A549 (cell line): ENCODE measurements at regions not wholly inside any gene's neighbourhood (a gene's known extent, or its start where the extent isn't known, plus 50 kb on each side); places are given as distances from the start of the nearest gene placed in this dataset.

Experiments used
- ATAC-seq, 2 experiments: fragments of 200-7000 bp in 1 of 2; fragments of >200 bp in 1 of 2; cut with Nextera tagmentation in 1 of 2; cut with Tn5 transposase in 1 of 2; 3 replicates each; pipeline versions ENCODE4 v1.8.0 to v1.9.1; 2018 to 2020; ENCODE audit warnings: mild to moderate bottlenecking in 1 of 2, moderate library complexity in 1 of 2
- CTCF ChIA-PET: fragments of 300-600 bp; sonication (Branson Sonifier 250); formaldehyde crosslinking; extraction: SDS; loops from one replicate; lab custom pipeline; 2021; ENCODE audit warnings: antibody characterized with exemption, inconsistent platforms; lab: Yijun Ruan, JAX
- POLR2A ChIA-PET: fragments of 350-600 bp; formaldehyde crosslinking; extraction: SDS; loops from one replicate; lab custom pipeline; 2021; ENCODE audit warnings: antibody characterized with exemption, inconsistent platforms; lab: Yijun Ruan, JAX
- DNase-seq, 2 experiments: peaks; one replicate each; pipeline versions ENCODE4 v3.0.0 to v3.0.0-alpha.2; 2011 to 2016; ENCODE audit warnings: low read depth in 1 of 2, low spot score in 1 of 2
- FAIRE-seq: peaks from 2 replicates; lab custom pipeline; 2011; peaks lifted over from hg19 to GRCh38; lab: Jason Lieb, UNC
- H3K27ac ChIP-seq, 2 experiments: fragments of >200 bp; sonication (Bioruptor Twin); formaldehyde crosslinking; 3 replicates each; pipeline ENCODE4 v1.5.1; 2016 to 2017
- H3K4me1 ChIP-seq: fragments of >200 bp; sonication (Bioruptor Twin); formaldehyde crosslinking; 3 replicates; pipeline ENCODE4 v1.6.1; 2016
- H3K4me2 ChIP-seq: fragments of >200 bp; sonication (Bioruptor Twin); formaldehyde crosslinking; 3 replicates; pipeline ENCODE4 v1.6.1; 2016
- H3K4me3 ChIP-seq: fragments of >200 bp; sonication (Bioruptor Twin); formaldehyde crosslinking; 3 replicates; pipeline ENCODE4 v1.5.1; 2016
- H3K9me3 ChIP-seq: fragments of >200 bp; sonication (Bioruptor Twin); formaldehyde crosslinking; 3 replicates; pipeline ENCODE4 v1.6.1; 2016
- BHLHE40 ChIP-seq: IDR thresholded peaks from 2 replicates; pipeline ENCODE4 v1.6.1; 2012; ENCODE audit warnings: low read depth, low read length, inconsistent platforms
- CTCF ChIP-seq: fragments of >200 bp; sonication (Bioruptor Twin); formaldehyde crosslinking; IDR thresholded peaks from 3 replicates; pipeline ENCODE4 v1.5.1; 2016
- HES2 ChIP-seq: fragments of >200 bp; sonication (Bioruptor Twin); formaldehyde crosslinking; IDR thresholded peaks from 2 replicates; pipeline ENCODE4 v1.6.1; 2016
- HMGXB4 ChIP-seq: fragments of 250-450 bp; sonication (Bioruptor Pico); IDR thresholded peaks from 2 replicates; pipeline ENCODE4 v1.5.0; 2021; ENCODE audit warnings: mild to moderate bottlenecking, moderate library complexity, borderline replicate concordance
- KDM5A ChIP-seq: fragments of 200-600 bp; sonication (generic); IDR thresholded peaks from 2 replicates; pipeline ENCODE4 v1.6.1; 2016; ENCODE audit warnings: antibody characterized with exemption, mild to moderate bottlenecking
- MAFK ChIP-seq: fragments of 450-650 bp; IDR thresholded peaks from 2 replicates; pipeline ENCODE4 v1.6.1; 2014; ENCODE audit not compliant: partially characterized antibody
- MAZ ChIP-seq: fragments of 150-350 bp; IDR thresholded peaks from 2 replicates; pipeline ENCODE4 v1.6.1; 2014; ENCODE audit warnings: antibody characterized with exemption, low read depth, low read length, borderline replicate concordance
- NFE2L2 ChIP-seq: fragments of 150-350 bp; conservative IDR thresholded peaks from 2 replicates; pipeline ENCODE4 v1.6.1; 2014; ENCODE audit warnings: low read length
- NR3C1 ChIP-seq: fragments of >200 bp; sonication (Bioruptor Twin); formaldehyde crosslinking; IDR thresholded peaks from 3 replicates; pipeline ENCODE4 v1.6.1; 2017
- PHF8 ChIP-seq: fragments of 200-600 bp; sonication (generic); IDR thresholded peaks from 2 replicates; pipeline ENCODE4 v1.6.1; 2016; ENCODE audit warnings: low read depth, mild to moderate bottlenecking, antibody characterized with exemption, moderate library complexity, borderline replicate concordance
- POLR2AphosphoS2 ChIP-seq: conservative IDR thresholded peaks from 2 replicates; pipeline ENCODE4 v1.6.1; 2012; ENCODE audit warnings: low read length, improper control_type of control experiment, inconsistent platforms
- RAD21 ChIP-seq, 2 experiments: fragments of >200 bp in 1 of 2; sonication (Bioruptor Twin) in 1 of 2; formaldehyde crosslinking in 1 of 2; IDR thresholded peaks in 1 of 2; conservative IDR thresholded peaks in 1 of 2; 2 replicates in 1 of 2; 3 replicates in 1 of 2; pipeline ENCODE4 v1.6.1; 2012 to 2018; ENCODE audit warnings: inconsistent platforms in 1 of 2
- RCOR1 ChIP-seq: fragments of 150-350 bp; IDR thresholded peaks from 2 replicates; pipeline ENCODE4 v1.6.1; 2014; ENCODE audit warnings: antibody characterized with exemption, low read length, low read depth
- SMC3 ChIP-seq: fragments of >200 bp; sonication (Bioruptor Twin); formaldehyde crosslinking; IDR thresholded peaks from 3 replicates; pipeline ENCODE4 v1.6.1; 2018; ENCODE audit warnings: inconsistent platforms
- SREBF2 ChIP-seq: fragments of 450-650 bp; IDR thresholded peaks from 2 replicates; pipeline ENCODE4 v1.6.1; 2014; ENCODE audit warnings: mild to moderate bottlenecking, moderate library complexity
- ZSCAN20 ChIP-seq: fragments of 250-450 bp; sonication (Bioruptor Pico); IDR thresholded peaks from 2 replicates; pipeline ENCODE4 v1.8.0; 2022; ENCODE audit warnings: mild to moderate bottlenecking, moderate library complexity
- WGBS: methylation state at CpG from one replicate; pipeline ENCODE4 v1.1.6; 2017; ENCODE audit errors: missing lambda C conversion rate; 5-methylcytosine and 5-hydroxymethylcytosine counted together
- TF ChIP-seq, protein P1 (sequence below): fragments of >200 bp; sonication (Bioruptor Twin); formaldehyde crosslinking; IDR thresholded peaks from 3 replicates; pipeline ENCODE4 v1.6.1; 2016

DNA sequence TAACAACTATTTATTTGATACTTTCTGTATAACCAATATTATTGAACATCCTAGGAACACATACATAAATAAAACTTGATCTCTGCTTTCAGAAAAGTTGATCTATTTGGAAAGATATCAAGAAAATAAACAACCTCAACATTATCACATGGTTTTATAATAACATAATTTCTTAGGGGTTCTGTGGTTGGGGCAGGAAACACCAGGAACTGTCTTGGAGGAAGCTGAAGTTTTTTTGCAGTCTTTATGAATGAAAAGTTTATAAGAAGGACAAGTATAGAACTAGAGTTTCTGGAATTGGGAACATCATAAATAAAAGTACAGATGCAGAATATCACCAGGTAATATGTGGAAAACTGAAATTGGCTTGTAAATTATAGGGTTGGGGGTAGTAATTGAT, 296.1 kb downstream of the TAF11L14 start (continued):
- TF ChIP-seq HMGXB4 (CRISPR knock-in tag) (no peak), BHLHE40 (no peak)

DNA sequence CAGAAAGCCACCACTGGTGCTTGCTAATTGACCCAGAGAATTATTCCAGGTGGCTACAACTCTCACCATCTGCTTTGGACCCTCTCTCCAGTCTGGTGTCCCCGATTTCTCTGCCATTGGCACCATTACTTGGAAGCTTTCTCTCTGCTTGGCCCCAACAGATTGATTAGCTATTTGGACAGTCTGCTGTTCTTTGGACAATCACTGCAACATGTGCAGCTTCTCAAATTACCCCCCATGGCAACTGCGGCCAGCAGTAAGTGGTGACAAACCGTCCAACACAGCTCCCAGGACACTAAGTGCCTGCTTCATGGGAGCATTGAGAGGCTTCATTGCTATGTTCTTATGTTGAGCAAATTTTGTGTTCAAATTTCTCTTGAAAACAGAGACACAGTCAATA, 309.8 kb downstream of the TAF11L14 start:
- no peak for ATAC-seq
- Histone ChIP-seq H3K27ac (no peak overlapping the region), H3K4me3 (no peak overlapping the region), H3K9me3 (peaks cover 11% of the 10 kb centered on the region; the same call in 2 of the 3 replicates), H3K4me1 (no peaks in the 10 kb centered on the region), H3K4me2 (no peak overlapping the region)
- 42% methylated on average over 3 of the region's 3 CpGs for WGBS
- DNase-seq: no peak
- CTCF ChIA-PET: interaction anchor here (0.6 to 1.1 kb wide), 2 partner anchors 66 to 170 kb away, joined by 3 read pairs; no protein-coding TSS in a partner anchor
- no peak for FAIRE-seq
- POLR2A ChIA-PET: no interaction called here
- TF ChIP-seq PHF8 (no peak), MAZ (no peak), SREBF2 (no peak), RAD21 (conservative IDR thresholded peaks at IDR 0.05 in 1 of 2, IDR thresholded peaks at IDR 0.05 in 1 of 2) (no peak), RCOR1 (no peak), ZSCAN20 (CRISPR knock-in tag) (no peak), HES2 (no peak)
- TF ChIP-seq, protein P1, sequence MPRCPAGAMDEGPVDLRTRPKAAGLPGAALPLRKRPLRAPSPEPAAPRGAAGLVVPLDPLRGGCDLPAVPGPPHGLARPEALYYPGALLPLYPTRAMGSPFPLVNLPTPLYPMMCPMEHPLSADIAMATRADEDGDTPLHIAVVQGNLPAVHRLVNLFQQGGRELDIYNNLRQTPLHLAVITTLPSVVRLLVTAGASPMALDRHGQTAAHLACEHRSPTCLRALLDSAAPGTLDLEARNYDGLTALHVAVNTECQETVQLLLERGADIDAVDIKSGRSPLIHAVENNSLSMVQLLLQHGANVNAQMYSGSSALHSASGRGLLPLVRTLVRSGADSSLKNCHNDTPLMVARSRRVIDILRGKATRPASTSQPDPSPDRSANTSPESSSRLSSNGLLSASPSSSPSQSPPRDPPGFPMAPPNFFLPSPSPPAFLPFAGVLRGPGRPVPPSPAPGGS: no peak

DNA sequence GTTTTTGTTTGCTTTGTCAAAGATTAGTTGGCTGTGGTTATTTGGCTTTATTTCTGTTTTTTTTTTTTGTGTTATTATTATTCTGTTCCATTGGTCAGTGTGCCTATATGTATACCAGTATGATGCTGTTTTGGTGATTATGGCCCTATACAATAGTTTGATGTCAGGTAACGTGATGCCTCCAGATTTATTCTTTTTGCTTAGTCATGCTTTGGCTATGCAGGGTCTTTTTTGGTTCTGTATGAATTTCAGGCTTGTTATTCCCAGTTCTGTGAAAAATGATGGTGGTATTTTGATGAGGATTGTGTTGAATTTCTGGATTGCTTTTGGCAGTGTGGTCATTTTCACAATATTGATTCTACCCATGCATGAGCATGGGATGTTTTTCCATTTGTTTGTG, 312.8 kb downstream of the TAF11L14 start:
- ATAC-seq (no peak), FAIRE-seq (no peak), DNase-seq (no peak)
- Histone ChIP-seq H3K9me3 (peaks cover 11% of the 10 kb centered on the region; the same call in 2 of the 3 replicates), H3K4me1 (peaks cover 9% of the 10 kb centered on the region), H3K27ac (no peak overlapping the region), H3K4me3 (no peak overlapping the region), H3K4me2 (no peak overlapping the region)
- TF ChIP-seq POLR2AphosphoS2: no peak
- no peak for TF ChIP-seq KDM5A
- peak; percentile 65 for TF ChIP-seq NFE2L2
- peak; percentile 71 for TF ChIP-seq MAFK
- ChIA-PET POLR2A (interaction anchor here (1.2 kb wide), 1 partner anchor 18 kb away, joined by 4 read pairs; no protein-coding TSS in a partner anchor), CTCF (interaction anchor here (0.6 kb wide), 1 partner anchor 241 kb away, joined by 3 read pairs; no protein-coding TSS in a partner anchor)
- 46% methylated on average over 1 of the region's 1 CpG for WGBS

DNA sequence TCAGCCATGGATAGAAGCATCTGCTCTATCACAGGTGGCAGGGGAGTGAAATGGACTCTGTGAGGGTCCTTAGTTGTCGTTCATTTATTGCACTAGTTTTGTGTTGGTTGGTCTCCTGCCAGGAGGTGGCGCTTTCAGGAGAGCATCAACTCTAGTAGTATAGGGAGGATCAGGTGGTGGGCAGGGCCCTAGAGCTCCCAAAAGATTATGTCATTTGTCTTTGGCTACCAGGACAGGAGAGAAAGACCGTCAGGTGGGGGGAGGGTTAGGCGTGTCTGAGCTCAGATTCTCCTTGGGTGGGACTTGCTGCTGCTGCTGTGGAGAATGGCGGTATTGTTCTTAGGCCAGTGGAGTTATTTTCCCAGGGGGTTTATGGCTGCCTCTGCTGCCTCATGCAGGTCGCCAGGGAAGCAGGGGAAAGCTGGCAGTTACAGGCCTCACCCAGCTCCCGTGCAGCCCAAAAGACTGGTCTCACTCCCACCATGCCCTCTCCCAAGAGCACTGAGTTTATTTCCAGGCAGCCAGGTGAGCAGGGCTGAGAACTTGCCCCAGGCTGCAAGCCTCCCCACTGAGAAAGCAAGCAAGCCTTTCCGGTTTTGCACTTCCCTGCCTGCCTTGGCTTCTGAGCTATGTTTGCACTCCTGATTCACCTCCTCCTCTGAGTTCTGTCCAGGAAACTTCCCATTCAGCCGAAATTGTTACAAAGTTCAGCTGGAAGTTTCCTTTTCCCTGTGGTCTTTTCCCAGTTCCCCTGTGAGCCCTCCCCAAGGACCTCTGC, 317.3 kb downstream of the TAF11L14 start:
- H3K4me3 ChIP-seq: 0 out of 3 replicates have a peak overlapping the region, but pooled peaks have one; percentile 10
- peak overlapping the region; percentile 60 for H3K4me2 ChIP-seq
- no peak for FAIRE-seq
- DNase-seq: peak; percentile 13 to 52
- peaks cover 12% of the 10 kb centered on the region for H3K4me1 ChIP-seq
- H3K27ac ChIP-seq: peak overlapping the region; percentile 56 to 63; a peak in 5 of 6 replicates
- H3K9me3 ChIP-seq: 0 out of 3 replicates have a peak, but pooled peaks cover 8% of the 10 kb centered on the region
- POLR2A ChIA-PET: no interaction called here
- TF ChIP-seq CTCF (peak; percentile 23; the same call in 1 of the 3 replicates), SMC3 (0 out of 3 replicates have a peak, but pooled peaks have one; percentile 5), NR3C1 (no peak)
- peak in 1 of 2 experiments; percentile 77; a peak in 3 of 6 replicates for ATAC-seq
- CTCF ChIA-PET: interaction anchor here (0.6 to 1.9 kb wide), 4 partner anchors 11 to 134 kb away, joined by 3 to 4 read pairs (median 4); no protein-coding TSS in a partner anchor
- WGBS: 26% methylated on average over 9 of the region's 9 CpGs
